ENCODE measurements at regions not wholly inside any gene's neighbourhood (a gene's known extent, or its start where the extent isn't known, plus 50 kb on each side); places are given as distances from the start of the nearest gene placed in this dataset.
"Not testable (repeated sequence)": the region's sequence is repeated elsewhere in the genome, so short reads cannot be mapped to it uniquely, and the experiment has no call there.

GRCh38 chr11:134737563-134738510, 325.8 kb upstream of the B3GAT1 start:
- no peak for DNase-seq

GRCh38 chr11:134736251-134736947, 324.4 kb upstream of the B3GAT1 start:
- no peak for DNase-seq

GRCh38 chr11:134734894-134735293, 322.9 kb upstream of the B3GAT1 start:
- no peak for DNase-seq

GRCh38 chr11:134734141-134734845, 322.3 kb upstream of the B3GAT1 start:
- DNase-seq: no peak

- no peak for DNase-seq
Observed at GRCh38 chr11:134733646-134734045, 321.6 kb upstream of the B3GAT1 start.

- DNase-seq: no peak
Observed at GRCh38 chr11:134731213-134731961, 319.3 kb upstream of the B3GAT1 start.

- DNase-seq: no peak
Observed at GRCh38 chr11:134730561-134731212, 318.6 kb upstream of the B3GAT1 start.

GRCh38 chr11:134730101-134730500, 318.1 kb upstream of the B3GAT1 start:
- DNase-seq: no peak

- DNase-seq: no peak
Observed at GRCh38 chr11:134728186-134728585, 316.1 kb upstream of the B3GAT1 start.

GRCh38 chr11:134727636-134728035, 315.6 kb upstream of the B3GAT1 start:
- DNase-seq: no peak

GRCh38 chr11:134727204-134727603, 315.2 kb upstream of the B3GAT1 start:
- DNase-seq: no peak

- no peak for DNase-seq
Observed at GRCh38 chr11:134725716-134726639, 313.9 kb upstream of the B3GAT1 start.

GRCh38 chr11:134725211-134725610, 313.2 kb upstream of the B3GAT1 start:
- DNase-seq: no peak

- no peak for DNase-seq
Observed at GRCh38 chr11:134724779-134725140, 312.7 kb upstream of the B3GAT1 start.

GRCh38 chr11:134724106-134724778, 312.2 kb upstream of the B3GAT1 start:
- DNase-seq: no peak

GRCh38 chr11:134720691-134721070, 308.6 kb upstream of the B3GAT1 start:
- DNase-seq: not testable (repeated sequence)

GRCh38 chr11:134719940-134720690, 308.1 kb upstream of the B3GAT1 start:
- not testable (repeated sequence) for DNase-seq

- DNase-seq: no peak
Observed at GRCh38 chr11:134719397-134719796, 307.4 kb upstream of the B3GAT1 start.

GRCh38 chr11:134716582-134716981, 304.5 kb upstream of the B3GAT1 start:
- DNase-seq: no peak
